GM18867 (cell line): ENCODE measurements at regions not wholly inside any gene's neighbourhood (a gene's known extent, or its start where the extent isn't known, plus 50 kb on each side); places are given as distances from the start of the nearest gene placed in this dataset.

Source experiments
- ATAC-seq: cut with Tn5 transposase; IDR thresholded peaks from one replicate; pipeline ENCODE4 v1.9.1; 2021; ENCODE audit warnings: mild to moderate bottlenecking, moderate library complexity; ENCODE audit not compliant: unreplicated experiment

DNA sequence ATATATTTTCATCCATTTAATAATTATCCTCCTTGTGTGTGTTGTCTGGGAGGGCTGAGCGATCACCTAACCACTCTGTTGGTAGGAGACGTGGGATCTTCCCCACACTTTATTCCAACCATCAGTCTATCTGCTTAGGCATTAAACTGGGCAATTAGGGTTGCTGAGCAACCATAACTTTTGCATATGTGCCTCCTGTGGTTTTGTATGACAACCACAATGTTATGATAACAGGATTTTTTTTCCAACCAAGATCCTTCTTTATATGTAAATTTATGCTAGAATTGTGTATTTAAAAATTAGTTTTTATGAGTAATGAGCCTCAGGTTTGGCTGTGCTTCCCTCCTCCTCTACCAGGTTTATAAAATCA lies 495.0 kb upstream of the MGMT start:
- ATAC-seq: no peak

DNA sequence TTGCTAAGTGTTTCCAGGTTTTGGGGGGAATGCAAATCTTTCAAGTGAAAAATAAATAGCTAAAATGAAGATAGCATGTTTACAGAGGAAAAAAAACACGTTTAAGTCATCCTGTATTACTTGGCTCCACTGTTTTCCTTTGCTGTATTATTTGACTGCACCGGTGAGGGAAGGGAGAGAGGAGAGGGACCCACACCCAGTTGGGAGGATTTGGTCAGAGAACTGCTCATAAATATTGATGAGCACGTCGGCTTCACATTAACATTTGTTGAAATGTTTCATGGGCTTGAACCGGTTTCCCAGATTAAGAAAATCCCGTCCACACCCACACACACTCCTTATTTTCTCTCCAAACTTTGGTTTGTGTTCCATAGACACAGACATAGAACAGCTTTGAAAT lies 493.8 kb upstream of the MGMT start:
- ATAC-seq: no peak

DNA sequence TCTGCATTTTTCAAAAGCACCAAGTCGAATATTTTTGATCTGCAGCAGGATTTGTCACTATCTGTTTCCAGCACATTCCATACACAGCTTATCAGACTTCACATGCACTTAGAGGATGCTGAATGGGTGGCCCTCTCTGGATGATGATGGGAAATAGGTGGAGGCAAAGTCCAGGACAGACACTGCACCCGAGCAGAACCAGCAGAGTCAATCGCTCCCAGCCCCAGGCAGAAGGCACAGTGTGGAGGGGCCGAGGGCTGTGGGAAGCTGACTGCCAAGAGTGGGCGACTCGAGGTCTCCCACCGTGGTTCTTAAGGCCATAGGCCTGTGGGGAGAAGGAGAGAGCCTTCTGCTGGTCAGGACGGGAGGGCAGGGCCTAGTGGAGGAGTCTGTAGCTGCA lies 490.2 kb upstream of the MGMT start:
- no peak for ATAC-seq

DNA sequence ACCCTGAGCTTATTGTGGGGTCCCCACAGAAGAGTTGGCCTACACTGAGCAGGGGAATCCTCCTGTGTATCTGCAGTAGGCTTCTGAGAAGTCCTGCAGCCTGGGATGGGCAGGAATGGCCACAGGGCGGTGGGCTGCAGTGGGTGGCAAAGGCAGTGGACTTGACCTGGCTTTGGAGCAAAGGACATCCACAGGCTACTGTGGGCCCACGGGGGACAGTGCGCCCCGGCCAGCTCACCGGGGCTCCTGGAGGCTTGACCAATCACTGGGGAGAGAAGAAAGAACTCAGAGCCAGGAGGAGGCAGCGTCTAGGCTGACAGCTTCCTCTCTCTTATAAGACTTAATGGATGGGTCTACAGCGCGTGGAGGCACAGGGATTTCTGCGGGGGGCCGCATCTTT lies 488.8 kb upstream of the MGMT start:
- ATAC-seq: no peak

DNA sequence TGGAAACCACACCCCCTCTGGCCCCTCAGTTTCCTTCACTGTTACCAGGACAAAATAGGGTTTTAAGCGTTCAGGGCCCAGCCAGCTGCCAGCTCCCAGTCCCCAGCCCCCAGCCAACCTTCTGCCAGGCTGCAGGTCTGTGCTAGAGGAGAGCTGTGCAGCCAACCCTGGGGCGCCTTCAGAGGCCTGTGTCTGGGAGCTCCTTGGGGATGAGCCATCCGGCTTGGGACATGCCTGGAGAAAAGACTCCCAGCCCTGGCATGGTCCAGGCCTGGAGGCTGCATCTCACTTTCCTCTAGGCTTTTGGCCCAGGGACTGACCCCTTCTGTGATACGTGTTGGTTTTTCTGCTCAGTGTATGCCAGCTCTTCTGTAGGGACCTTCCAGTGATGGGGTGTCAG lies 487.6 kb upstream of the MGMT start:
- no peak for ATAC-seq

DNA sequence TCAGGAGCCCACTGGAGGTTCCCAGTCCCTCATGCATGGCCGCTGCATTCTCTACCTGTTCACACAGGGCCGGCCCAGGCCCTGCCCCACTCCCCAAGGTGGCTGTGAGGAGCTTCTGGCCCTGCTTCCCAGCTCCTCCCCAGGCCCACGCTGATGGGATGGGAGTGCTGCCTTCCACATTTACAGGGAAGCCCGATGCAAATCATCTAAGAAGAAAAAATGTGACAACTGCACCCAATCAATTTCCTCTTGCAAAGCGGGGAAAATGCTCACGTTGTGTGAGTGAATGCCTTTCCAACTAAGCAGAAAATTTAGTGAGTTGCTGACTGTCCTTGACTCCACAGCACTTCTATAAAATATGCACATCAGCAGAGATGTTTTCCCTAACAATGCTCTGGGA lies 485.8 kb upstream of the MGMT start:
- no peak for ATAC-seq

DNA sequence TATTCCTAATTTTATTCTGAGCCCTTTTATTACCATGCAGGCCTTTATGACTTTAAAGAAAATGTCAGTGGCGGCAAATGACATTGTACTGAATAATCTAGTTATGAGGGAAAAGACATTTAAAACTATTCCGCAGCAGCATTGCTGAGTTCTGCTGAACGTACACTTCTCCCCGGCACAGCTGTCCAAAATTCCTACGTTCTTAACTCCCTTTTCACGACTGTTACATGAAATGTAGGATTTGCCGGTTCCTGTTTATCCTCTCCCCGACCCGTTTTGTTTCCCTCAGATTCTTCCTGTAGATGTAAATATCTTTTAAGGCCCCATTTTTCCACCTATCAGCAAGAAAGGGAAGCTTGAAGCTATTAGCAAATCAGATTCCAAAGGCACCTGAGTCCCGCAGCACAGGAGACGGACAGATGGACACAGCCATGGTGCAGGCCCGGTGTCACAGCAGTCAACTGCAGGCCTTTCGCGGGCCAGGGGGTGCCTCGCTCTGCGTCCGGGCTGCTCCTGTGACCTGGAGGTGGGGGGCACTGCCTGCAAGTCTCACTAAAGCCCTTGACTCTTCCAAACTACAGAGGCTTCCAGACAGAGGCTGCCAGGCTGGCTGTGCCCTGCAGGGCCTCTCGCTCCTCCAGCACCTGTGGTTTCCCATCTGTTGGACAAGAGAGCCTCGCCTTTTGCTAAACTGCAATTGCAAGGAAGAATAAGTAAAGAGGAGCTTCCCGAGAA lies 485.0 kb upstream of the MGMT start:
- no peak for ATAC-seq

DNA sequence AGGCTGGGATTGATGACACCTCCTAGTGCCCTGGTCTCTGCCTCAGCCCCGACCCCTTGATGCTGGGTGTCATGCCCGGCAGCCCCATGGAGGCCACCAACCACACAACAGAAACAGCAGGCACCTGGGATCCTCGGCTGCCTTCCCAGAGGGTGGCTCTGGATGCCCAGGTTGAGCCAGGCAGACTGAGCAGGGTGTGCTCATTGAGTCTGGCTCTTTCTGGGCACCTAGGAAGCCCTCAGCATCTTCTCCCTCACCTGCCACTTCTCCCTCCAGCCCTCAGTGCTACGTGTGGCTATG lies 484.5 kb upstream of the MGMT start:
- ATAC-seq: no peak

DNA sequence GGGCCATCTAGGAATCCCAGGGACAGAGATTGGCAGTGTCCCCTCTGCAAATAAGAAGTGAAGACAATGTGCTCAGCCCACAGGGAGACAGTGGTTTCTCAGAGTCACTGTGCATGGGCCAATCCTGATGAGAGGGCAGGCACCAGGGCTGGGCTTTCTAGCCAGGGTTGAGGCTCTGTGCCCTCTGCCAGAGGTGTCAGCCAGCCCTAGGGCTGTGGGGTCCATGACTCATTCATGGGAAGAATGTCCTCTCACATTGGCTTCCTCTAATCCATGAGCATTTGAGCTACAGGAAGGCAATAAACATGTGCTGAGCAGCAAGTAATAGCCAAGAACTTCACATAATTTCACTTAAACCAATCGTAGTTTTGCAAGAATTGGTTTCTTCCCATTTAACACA lies 482.0 kb upstream of the MGMT start:
- no peak for ATAC-seq

DNA sequence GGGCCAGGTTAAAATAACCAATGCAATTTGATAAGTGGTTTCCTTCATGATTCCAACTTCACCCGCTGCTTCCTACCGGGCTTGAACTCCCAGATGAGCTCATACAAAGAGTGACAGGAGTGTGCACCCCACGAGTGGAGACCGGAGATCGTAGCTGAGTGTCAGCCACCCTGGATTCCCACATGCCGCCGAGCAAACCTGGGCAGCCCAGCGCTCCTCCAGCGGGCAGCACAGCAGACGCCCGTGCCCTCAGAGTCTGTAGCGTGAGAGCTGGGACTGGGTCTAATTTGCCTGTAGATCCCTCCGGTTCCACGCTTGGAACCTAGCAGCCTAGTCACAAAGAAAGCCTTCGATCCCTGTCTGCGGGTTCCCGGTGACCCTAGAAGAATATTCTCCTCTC lies 476.1 kb upstream of the MGMT start:
- ATAC-seq: no peak

DNA sequence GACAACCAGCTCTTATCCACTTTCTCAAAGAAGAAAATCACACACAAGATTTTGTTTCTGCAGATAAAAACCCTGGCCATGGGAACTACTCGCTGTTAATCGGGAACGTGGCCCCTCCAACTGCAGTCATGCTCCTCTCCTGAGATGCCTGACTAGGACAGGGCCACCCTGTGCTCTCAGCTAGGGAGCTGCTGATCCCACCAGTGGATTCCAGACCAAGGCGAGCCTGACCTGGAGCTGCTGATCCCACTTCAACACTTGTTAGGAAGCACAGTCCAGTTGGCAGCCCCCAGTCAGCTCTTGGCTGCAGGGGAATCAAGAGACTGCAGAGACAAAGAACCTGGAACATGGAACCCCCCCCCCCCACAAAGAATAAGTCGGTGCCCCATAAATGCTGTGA lies 474.3 kb upstream of the MGMT start:
- ATAC-seq: no peak

DNA sequence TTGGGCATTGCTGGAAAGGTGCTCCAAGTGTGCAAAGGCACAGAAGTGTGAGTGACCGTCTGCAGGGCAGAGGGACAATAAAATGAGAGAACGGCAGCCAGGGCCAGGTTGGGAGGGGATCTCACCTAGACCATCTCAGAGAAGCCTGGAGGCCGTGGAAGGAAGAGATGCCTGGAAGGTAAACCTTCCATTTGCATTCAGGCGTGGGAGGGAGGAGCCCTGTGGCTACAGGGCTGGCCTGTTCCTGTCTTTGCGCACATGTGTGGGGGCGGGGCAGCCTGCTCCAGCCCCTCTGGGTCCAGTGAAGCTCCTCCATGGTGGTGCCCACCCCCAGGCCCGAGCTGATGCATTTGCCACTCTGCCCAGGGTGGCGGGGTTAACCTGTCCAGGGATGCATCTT lies 473.6 kb upstream of the MGMT start:
- no peak for ATAC-seq

DNA sequence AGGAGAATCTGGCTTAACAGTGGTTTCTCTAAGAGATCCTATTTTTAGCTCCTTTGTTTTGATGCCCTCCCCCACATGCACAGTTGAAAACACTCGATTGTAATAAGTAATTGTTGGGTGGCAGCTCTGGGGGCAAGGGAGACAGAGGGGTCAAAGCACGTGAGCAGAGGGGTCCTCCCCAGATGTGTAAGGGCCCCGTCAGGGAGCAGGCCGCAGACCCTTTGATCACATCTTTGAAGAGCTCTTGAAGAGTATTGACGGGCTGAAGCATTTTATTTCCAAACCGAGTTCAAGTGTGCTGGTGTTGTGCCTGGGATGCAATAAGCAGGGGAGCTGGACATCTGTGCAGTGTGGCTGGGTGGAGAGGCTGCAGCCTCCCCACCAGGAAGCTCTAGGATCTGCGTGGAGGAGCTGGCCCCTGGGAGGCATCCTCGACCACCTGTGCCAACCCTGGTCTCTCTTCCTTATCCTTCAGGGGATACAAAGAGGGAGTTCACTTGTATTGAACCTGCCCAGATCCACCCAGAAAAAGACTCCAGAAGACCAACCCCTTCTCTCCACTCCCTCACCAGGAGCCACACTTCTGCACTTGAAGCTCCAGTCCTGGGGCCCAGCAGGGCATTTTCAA lies 473.0 kb upstream of the MGMT start:
- ATAC-seq: no peak

DNA sequence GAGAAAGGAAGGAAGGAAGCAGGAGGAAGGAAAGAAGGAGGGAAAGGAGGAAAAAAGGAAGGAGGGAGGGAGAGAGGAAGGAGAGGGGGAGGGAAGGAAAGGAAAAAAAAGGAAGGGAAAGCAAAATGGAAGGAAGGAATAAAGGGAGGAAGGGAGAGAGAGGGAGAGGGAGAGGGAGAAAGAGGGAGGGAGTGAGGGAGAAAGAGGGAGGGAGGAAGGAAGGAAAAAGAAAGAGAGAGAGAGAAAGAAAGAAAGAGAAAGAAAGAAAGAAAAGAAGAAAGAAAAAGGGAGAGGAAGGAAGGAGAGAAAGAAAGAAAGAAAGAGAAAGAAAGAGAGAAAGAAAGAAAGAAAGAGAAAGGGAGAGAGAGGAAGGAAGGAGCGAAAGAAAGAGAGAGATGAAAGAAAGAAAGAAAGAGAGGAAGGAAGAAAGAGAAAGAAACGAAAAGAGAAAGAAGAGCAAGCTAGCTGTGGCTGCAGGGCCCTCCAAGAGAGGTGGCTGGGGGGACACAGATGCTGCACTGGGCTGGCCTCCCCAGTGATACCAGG lies 472.4 kb upstream of the MGMT start:
- ATAC-seq: no peak

DNA sequence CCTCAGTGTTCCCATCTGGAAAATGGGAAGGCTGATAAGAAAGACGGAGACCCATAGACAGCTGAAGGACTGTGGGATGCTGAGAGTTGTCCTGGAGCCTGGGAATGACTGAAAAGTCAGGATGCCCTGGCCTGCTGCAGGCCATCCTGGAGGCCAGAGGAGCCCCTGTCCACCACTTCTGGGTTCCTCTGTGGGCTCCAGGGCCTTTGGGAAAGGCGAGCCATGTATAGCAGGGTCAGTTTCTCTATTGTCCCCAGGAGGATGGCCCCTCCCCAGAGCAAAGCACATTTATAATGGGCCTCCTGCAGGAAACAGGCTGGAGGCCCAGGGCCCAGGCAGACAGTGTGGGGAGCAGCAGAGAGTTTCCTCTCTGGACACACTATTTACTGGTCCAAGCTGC lies 471.4 kb upstream of the MGMT start:
- ATAC-seq: no peak

DNA sequence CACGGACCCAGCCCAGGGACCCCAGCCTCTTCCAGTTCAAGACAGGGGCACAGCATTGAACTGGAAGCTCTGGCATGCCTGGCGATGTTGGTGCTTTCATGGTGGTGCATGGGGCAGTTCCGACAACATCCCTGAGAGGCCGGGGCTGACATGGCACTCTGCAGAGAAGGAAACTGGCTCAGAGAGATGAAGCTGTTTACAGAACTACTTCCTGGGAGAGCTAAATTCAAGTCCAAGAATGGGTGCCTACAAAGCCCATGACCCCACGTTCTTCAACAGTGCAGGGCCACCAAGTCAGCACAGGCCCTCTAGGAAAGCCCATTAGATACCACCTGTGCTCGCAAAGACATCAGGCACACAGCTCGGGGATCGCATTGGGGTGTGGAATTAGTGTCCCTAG lies 470.9 kb upstream of the MGMT start:
- ATAC-seq: no peak

DNA sequence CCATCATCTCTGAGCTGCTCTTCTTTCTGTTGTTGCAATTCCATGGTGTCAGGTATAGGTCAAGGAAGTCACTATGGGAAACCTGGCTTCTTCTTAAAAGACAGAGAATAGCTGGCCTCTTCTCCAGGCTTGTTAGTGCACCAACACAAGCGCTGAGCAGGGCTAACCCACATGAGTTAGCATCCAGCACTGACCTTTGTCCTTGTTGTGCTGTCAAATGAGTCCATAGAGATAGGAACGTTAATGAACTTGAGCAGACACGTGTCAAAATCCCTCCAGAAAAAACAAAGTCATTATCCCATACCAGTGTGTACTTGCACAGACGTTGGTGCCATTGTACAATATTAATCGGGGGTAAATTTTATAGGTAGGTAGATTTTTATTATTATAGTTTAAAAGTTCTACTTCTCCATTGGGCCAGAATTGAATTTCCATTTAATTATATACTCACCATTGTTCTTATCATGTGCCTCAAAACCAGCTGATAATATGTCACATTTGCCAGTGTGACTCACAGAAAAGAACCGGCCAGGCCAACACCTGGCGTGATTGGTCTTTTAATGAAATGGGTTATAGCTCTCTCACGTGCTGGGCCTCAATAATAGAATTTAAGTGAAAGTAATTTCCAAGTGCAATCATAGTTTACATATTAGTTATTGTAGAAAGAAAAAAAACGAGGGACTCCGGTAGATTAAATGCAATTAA lies 468.8 kb upstream of the MGMT start:
- no peak for ATAC-seq

DNA sequence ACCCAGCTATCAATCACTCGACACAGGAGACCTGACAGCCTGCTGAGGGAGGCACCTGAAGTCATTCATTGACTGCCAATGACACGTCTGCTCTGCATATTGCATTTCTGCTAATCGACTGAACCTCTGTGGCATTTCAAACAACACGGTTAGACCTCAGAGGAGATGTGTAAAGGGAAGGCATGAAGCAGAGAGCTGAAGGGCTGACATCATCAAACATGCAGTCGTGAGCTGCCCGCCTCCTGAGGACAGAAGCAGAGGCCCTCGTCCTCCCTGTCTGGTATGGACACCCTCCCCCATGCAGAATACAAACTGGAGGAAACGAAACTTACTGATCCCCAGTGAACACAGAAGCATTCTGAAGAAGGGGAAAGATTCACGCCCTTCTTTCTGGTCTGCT lies 462.6 kb upstream of the MGMT start:
- ATAC-seq: no peak

DNA sequence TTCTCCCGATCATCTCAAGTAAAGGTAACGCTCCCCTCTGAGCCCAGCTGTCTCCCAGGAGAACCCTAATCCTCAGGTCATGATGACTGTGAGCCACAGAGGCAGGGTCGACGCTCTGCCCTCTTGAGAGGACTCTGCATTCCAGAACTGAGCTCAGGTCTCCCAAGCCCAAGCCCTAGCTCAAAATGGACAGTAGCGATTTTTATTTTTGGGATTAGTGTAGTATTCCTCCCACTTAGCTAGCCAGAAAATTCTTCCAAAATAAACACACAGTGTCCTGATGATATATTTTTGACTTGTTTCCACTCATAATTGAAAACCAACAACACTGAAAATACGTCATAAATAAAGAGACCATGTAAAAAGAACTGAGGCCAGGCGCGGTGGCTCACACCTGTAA lies 462.0 kb upstream of the MGMT start:
- ATAC-seq: no peak

DNA sequence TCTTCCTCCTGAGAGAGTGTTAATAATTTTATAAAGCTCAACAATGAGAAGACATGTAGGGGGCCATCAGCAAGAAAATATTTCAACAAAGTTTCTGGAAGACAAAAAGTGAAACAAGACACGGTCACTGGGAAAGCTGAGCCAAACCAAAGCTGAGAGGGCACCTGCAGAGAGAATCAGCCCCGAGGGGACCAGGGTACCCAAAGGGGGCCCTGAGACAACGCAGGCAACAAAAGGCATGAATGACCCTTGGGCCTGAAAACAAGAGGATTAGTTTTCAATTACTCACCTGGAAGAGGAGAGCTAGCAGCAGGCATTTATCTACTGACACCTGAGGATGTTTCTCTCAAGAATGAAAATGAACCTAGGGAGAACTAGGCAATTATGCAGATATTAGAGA lies 461.2 kb upstream of the MGMT start:
- no peak for ATAC-seq

DNA sequence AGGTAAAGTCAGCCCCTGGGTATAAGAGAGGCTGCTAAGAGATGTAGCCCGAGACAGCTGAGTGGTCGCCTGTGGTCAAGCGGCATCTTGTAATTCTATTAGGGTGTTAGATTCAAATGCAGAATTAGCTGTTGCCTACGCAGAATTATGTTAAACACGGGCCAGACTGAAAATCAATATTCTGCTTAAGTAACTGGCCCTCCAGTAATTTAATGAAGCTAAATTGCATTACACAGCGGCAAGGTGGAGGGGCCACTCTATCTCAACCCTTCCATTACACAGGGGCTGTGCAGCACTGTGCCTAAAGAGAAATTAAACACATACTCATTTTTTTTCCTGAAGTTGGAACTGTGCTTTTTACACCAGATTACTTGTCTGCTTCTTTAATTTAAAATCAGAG lies 448.5 kb upstream of the MGMT start:
- ATAC-seq: no peak

DNA sequence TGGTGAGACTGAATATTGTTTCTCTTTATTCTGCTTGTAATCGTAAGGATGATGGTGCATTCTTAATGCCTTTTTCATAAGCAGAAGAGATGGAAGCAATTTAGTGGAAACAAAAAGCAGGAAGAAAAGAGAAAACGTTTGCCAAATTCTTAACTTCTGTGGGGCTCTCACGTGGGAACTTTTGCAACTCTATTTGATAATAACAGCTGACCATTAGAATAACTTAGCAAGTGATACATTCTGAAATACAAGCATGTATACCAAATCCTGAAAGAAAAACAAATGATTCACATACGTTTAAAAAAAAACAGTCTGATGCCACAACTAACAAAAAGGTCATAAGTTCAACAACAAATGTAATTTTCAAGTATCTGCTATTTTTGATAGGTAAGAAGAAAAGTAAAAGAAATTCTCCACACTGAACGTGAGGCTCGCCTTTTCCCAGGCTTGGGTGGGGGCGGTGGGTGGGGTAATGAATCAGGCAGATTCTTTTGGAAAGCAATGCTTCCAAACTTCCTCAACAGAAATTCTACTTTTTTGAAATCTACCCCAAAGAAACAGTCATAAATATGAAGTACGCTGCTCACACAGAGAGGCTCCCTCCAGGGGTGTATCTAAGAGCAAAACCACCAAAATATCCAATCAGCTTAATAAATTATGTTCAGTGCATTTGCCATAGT lies 446.2 kb upstream of the MGMT start:
- no peak for ATAC-seq
